Activated T-cell treated with anti-CD3 and anti-CD28 coated beads, Interleukin-2, amount 50 U/mL, for 4 hours (primary cell): ENCODE measurements at regions not wholly inside any gene's neighbourhood (a gene's known extent, or its start where the extent isn't known, plus 50 kb on each side); places are given as distances from the start of the nearest gene placed in this dataset.

Source experiments
- ATAC-seq, 2 donors: fragments of 200-7000 bp; cut with Tn5 transposase; one replicate each; pipeline ENCODE4 v1.10.0; 2021
- DNase-seq: peaks from one replicate; pipeline ENCODE4 v3.0.0-alpha.2; 2020
- H3K27me3 Mint-ChIP-seq: one replicate; pipeline ENCODE4 v1.8.0; 2021; ENCODE audit warnings: low read depth, mixed read lengths
- H3K36me3 Mint-ChIP-seq: one replicate; pipeline ENCODE4 v1.8.0; 2022; ENCODE audit warnings: mixed read lengths; ENCODE audit not compliant: insufficient read depth
- H3K4me1 Mint-ChIP-seq: one replicate; pipeline ENCODE4 v1.8.0; 2021; ENCODE audit warnings: low read depth, mixed read lengths
- H3K4me3 Mint-ChIP-seq: one replicate; pipeline ENCODE4 v1.8.0; 2021; ENCODE audit warnings: mild to moderate bottlenecking, moderate library complexity, mixed read lengths
- H3K9me3 Mint-ChIP-seq: one replicate; pipeline ENCODE4 v1.8.0; 2021; ENCODE audit warnings: mixed read lengths

- no peak for DNase-seq
- ATAC-seq, result no peak
- H3K36me3 Mint-ChIP-seq, result no peaks in the 10 kb centered on the region
These were observed 188.9 kb upstream of the NTF3 start for GRCh38 chr12:5243014-5243413.

GRCh38 chr12:5244513-5244972, 187.4 kb upstream of the NTF3 start:
- H3K4me1 Mint-ChIP-seq, result no peaks in the 10 kb centered on the region
- no peak for ATAC-seq
- H3K27me3 Mint-ChIP-seq, result no peaks in the 10 kb centered on the region

More at GRCh38 chr12:5243014-5243413, 188.9 kb upstream of the NTF3 start:
- Mint-ChIP-seq H3K9me3 (no peaks in the 10 kb centered on the region), H3K27me3 (no peaks in the 10 kb centered on the region), H3K4me3 (no peak overlapping the region), H3K4me1 (no peaks in the 10 kb centered on the region)

GRCh38 chr12:5246196-5246595, 185.7 kb upstream of the NTF3 start:
- no peaks in the 10 kb centered on the region for H3K4me1 Mint-ChIP-seq
- ATAC-seq (no peak), DNase-seq (no peak)
- H3K9me3 Mint-ChIP-seq, result no peaks in the 10 kb centered on the region
- no peaks in the 10 kb centered on the region for H3K36me3 Mint-ChIP-seq
- no peaks in the 10 kb centered on the region for H3K27me3 Mint-ChIP-seq
- H3K4me3 Mint-ChIP-seq, result no peak overlapping the region

More at GRCh38 chr12:5244513-5244972, 187.4 kb upstream of the NTF3 start:
- no peaks in the 10 kb centered on the region for H3K9me3 Mint-ChIP-seq
- DNase-seq, result no peak
- no peaks in the 10 kb centered on the region for H3K36me3 Mint-ChIP-seq
- no peak overlapping the region for H3K4me3 Mint-ChIP-seq

GRCh38 chr12:5247144-5247543, 184.8 kb upstream of the NTF3 start:
- Mint-ChIP-seq H3K9me3 (no peaks in the 10 kb centered on the region), H3K4me1 (no peaks in the 10 kb centered on the region), H3K27me3 (peaks cover 3% of the 10 kb centered on the region), H3K4me3 (no peak overlapping the region), H3K36me3 (no peaks in the 10 kb centered on the region)
- no peak for DNase-seq
- no peak for ATAC-seq

DNA sequence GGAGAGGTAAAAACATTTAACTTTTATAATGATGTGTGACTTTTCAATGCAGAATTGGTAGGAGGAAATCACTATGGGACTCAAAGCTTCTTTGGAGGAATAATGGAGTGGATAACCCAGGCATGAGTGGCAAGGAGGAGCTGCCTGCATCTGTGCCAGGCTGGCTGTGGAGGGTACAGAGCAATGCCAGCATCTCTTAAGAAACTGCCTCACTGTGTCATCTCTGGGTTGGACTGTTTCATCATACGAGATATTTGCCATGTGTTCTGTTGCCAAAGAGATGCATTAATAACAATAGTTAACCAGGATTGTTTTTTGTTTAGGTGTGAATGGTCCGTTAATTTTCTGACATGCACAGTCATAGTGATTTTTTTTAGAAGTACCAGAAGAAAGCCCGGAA, 183.7 kb upstream of the NTF3 start:
- DNase-seq (no peak), ATAC-seq (no peak)
- Mint-ChIP-seq H3K4me3 (no peak overlapping the region), H3K9me3 (no peaks in the 10 kb centered on the region), H3K36me3 (no peaks in the 10 kb centered on the region), H3K27me3 (peaks cover 3% of the 10 kb centered on the region), H3K4me1 (no peaks in the 10 kb centered on the region)

- no peaks in the 10 kb centered on the region for H3K9me3 Mint-ChIP-seq
- DNase-seq (no peak), ATAC-seq (no peak)
- H3K4me1 Mint-ChIP-seq, result no peaks in the 10 kb centered on the region
- H3K4me3 Mint-ChIP-seq, result no peak overlapping the region
- H3K36me3 Mint-ChIP-seq, result no peaks in the 10 kb centered on the region
- peaks cover 3% of the 10 kb centered on the region for H3K27me3 Mint-ChIP-seq
These were observed 182.8 kb upstream of the NTF3 start for GRCh38 chr12:5248999-5249526.

DNA sequence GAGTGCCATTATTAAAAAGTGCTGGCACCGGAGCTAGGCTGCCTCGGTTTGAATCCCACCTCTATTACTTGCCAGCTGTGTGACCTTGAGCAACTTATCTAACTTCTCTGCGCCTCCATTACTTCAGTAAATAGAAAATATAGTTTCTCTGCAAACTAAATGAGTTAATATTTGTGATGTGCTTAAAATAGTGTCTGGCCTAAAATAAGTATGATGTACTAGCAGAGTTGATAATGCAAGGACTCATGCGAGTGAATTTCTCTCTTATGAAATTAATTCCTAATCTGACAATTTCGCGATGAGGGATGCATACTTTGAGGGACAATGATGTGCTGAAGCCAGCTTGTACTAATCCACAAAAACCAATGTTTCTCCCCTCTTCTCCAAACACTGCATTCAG, 180.8 kb upstream of the NTF3 start:
- no peak for DNase-seq
- H3K4me1 Mint-ChIP-seq, result no peaks in the 10 kb centered on the region
- H3K27me3 Mint-ChIP-seq, result peaks cover 3% of the 10 kb centered on the region
- H3K36me3 Mint-ChIP-seq, result no peaks in the 10 kb centered on the region
- no peak overlapping the region for H3K4me3 Mint-ChIP-seq
- no peaks in the 10 kb centered on the region for H3K9me3 Mint-ChIP-seq
- no peak for ATAC-seq

DNA sequence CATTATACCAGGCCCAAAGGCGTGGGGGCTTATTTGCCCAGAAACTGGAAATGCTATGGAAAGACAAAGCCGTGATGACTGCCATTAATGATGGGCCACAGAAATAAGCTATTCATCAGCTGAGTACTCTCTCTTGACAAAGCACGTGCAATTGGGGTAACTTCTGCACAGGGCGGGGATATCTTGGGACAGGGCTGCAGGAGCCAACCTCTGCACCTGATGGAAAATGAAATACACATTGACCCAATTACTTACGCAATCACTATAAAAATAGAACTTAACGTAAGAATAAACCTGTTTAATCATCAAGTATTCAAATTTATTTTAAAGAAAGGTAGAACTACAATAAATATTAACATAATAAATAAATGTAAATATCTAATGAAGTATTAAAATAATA, 180.1 kb upstream of the NTF3 start:
- no peaks in the 10 kb centered on the region for H3K36me3 Mint-ChIP-seq
- no peak for ATAC-seq
- H3K4me3 Mint-ChIP-seq, result no peak overlapping the region
- H3K4me1 Mint-ChIP-seq, result no peaks in the 10 kb centered on the region
- no peak for DNase-seq
- H3K9me3 Mint-ChIP-seq, result no peaks in the 10 kb centered on the region
- peaks cover 3% of the 10 kb centered on the region for H3K27me3 Mint-ChIP-seq

DNA sequence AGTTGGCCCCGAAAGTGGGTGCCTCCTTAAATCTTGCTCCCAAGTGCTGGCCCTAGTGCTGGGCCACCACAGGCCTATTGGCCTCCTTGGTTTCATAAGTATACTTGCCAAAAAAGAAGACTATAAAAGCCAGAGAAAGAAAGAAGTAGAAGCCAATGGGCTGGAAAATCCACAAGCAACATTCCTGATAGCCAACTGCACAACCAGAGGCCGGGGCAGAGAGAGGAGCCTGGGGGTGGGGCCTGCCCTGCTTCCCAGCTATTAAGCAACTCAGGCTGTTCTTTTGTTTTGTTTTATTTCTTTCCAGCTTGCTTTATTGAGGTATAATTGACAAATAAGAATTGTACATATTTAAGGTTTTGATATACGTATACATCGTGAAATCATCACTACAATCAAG, 177.2 kb upstream of the NTF3 start:
- Mint-ChIP-seq H3K27me3 (peaks cover 3% of the 10 kb centered on the region), H3K4me1 (no peaks in the 10 kb centered on the region), H3K4me3 (no peak overlapping the region), H3K36me3 (no peaks in the 10 kb centered on the region), H3K9me3 (no peaks in the 10 kb centered on the region)
- DNase-seq (no peak), ATAC-seq (no peak)

DNA sequence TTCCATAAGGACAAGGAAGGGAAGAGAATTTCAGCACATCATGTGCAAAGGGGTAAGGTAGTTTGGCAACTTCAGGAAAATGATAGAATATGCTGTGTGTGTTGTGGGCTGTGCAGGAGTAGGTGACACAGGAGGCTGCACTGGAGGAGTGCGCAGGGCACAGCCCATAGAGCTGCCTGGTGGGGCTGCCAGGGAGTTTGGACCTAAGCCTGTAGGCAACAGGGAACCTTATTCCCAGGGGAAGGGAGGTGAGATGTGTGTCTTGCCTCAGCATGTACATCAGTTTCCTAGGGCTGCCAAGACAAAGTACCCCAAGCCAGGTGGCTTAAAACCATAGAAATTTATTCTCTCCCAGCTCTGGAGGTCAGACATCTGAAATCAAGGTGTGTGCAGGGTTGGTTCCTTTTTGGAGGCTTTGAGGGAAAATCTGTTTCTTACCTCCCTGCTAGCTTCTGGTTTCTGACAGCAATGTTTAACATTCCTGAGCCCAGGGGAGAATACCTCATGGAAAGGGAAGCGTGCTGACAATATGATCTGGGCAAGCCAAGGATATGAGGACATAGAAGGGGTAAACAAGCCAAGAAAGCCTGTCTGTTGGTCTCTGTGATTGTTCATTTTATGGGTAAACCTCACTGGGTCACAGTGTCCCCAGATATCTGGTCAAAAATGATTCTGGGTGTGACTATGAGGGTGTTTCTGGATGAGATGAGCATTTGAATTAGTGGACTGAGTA, 174.0 kb upstream of the NTF3 start:
- no peak for ATAC-seq
- no peaks in the 10 kb centered on the region for H3K27me3 Mint-ChIP-seq
- no peaks in the 10 kb centered on the region for H3K4me1 Mint-ChIP-seq
- no peak for DNase-seq
- no peak overlapping the region for H3K4me3 Mint-ChIP-seq
- H3K36me3 Mint-ChIP-seq, result no peaks in the 10 kb centered on the region
- H3K9me3 Mint-ChIP-seq, result no peaks in the 10 kb centered on the region

DNA sequence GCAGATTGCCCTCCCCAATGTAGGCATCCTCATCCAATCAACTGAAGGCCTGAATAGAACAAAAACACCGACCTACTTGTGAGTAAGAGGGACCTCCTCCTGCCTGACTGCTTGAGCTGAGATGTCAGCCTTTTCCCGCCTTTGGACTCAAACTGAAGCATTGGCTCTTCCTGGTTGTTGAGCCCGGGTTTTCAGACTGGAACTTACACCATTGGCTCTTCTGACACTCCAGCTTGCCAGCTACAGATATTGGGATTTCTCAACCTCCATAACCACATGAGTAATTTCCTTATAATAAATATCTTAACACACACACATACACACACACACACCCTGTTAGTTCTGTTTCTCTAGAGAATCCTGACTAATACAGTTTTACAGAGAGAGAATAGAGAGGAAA, 173.4 kb upstream of the NTF3 start:
- DNase-seq (no peak), ATAC-seq (no peak)
- Mint-ChIP-seq H3K4me1 (no peaks in the 10 kb centered on the region), H3K27me3 (no peaks in the 10 kb centered on the region), H3K4me3 (no peak overlapping the region), H3K36me3 (no peaks in the 10 kb centered on the region), H3K9me3 (no peaks in the 10 kb centered on the region)

DNA sequence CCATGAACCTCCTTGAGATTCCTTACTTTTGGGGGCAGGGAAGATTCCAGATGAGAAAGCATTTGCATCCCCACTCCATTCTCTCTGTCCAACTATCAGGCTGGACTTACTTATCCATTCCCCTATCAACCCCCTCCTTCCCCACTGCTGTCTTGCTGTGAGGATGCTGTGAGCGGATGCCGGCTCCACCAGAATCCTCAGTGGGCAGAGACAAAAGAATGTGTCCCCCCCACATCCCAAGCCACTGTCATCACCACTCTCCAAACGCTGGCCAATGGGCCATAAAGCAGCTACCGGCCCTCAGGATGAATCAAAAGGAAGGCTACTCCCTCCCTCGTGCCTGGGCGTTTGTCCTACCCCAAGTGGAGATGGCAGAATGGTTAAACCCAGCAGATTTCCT, 173.0 kb upstream of the NTF3 start:
- DNase-seq, result no peak
- H3K4me1 Mint-ChIP-seq, result no peaks in the 10 kb centered on the region
- ATAC-seq, result no peak
- no peaks in the 10 kb centered on the region for H3K36me3 Mint-ChIP-seq
- H3K9me3 Mint-ChIP-seq, result no peaks in the 10 kb centered on the region
- H3K4me3 Mint-ChIP-seq, result no peak overlapping the region
- H3K27me3 Mint-ChIP-seq, result no peaks in the 10 kb centered on the region

- Mint-ChIP-seq H3K4me3 (no peak overlapping the region), H3K4me1 (no peaks in the 10 kb centered on the region), H3K9me3 (no peaks in the 10 kb centered on the region), H3K36me3 (no peaks in the 10 kb centered on the region), H3K27me3 (no peaks in the 10 kb centered on the region)
- DNase-seq (no peak), ATAC-seq (no peak)
These were observed 172.4 kb upstream of the NTF3 start for GRCh38 chr12:5259523-5259922.

- H3K27me3 Mint-ChIP-seq, result no peaks in the 10 kb centered on the region
- DNase-seq (no peak), ATAC-seq (no peak)
- H3K36me3 Mint-ChIP-seq, result no peaks in the 10 kb centered on the region
- no peaks in the 10 kb centered on the region for H3K9me3 Mint-ChIP-seq
- no peak overlapping the region for H3K4me3 Mint-ChIP-seq
- no peaks in the 10 kb centered on the region for H3K4me1 Mint-ChIP-seq
These were observed 171.8 kb upstream of the NTF3 start for GRCh38 chr12:5260086-5260485.

- H3K4me3 Mint-ChIP-seq, result no peak overlapping the region
- no peaks in the 10 kb centered on the region for H3K4me1 Mint-ChIP-seq
- DNase-seq, result no peak
- no peaks in the 10 kb centered on the region for H3K9me3 Mint-ChIP-seq
- no peak for ATAC-seq
- no peaks in the 10 kb centered on the region for H3K36me3 Mint-ChIP-seq
- no peaks in the 10 kb centered on the region for H3K27me3 Mint-ChIP-seq
These were observed 171.3 kb upstream of the NTF3 start for GRCh38 chr12:5260591-5261086.
